ENCODE measurements at regions not wholly inside any gene's neighbourhood (a gene's known extent, or its start where the extent isn't known, plus 50 kb on each side); places are given as distances from the start of the nearest gene placed in this dataset.
"Not testable (repeated sequence)": the region's sequence is repeated elsewhere in the genome, so short reads cannot be mapped to it uniquely, and the experiment has no call there.

GRCh38 chr7:49611951-49612350, 161.5 kb upstream of the VWC2 start:
- Histone ChIP-seq H3K36me3 (ENCODE audit: control insufficient read depth, insufficient read depth, low read length) (no peaks in the 10 kb centered on the region), H3K27me3 (ENCODE audit: control insufficient read depth, insufficient read depth, low read length, poor library complexity, severe bottlenecking) (no peaks in the 10 kb centered on the region)
- WGBS, 2 experiments = 95 to 97% methylated on average over 5 of the region's 5 CpGs

GRCh38 chr7:49613759-49614158, 159.7 kb upstream of the VWC2 start:
- no peaks in the 10 kb centered on the region for H3K4me1 ChIP-seq (ENCODE audit: control insufficient read depth, insufficient read depth, low read length)
- no peak overlapping the region for H3K27ac ChIP-seq (ENCODE audit: insufficient read depth, low read depth, low read length, poor library complexity, severe bottlenecking)
- H3K36me3 ChIP-seq (ENCODE audit: control insufficient read depth, insufficient read depth, low read length) = no peaks in the 10 kb centered on the region
- WGBS, 2 experiments = 92 to 95% methylated on average over 1 of the region's 2 CpGs
- no peaks in the 10 kb centered on the region for H3K27me3 ChIP-seq (ENCODE audit: control insufficient read depth, insufficient read depth, low read length, poor library complexity, severe bottlenecking)
- no peaks in the 10 kb centered on the region for H3K9me3 ChIP-seq (ENCODE audit: control insufficient read depth, low read length)
- H3K4me3 ChIP-seq (ENCODE audit: insufficient read depth, low read depth, low read length) = no peak overlapping the region

More at GRCh38 chr7:49611951-49612350, 161.5 kb upstream of the VWC2 start:
- Histone ChIP-seq H3K4me1 (ENCODE audit: control insufficient read depth, insufficient read depth, low read length) (no peaks in the 10 kb centered on the region), H3K9me3 (ENCODE audit: control insufficient read depth, low read length) (no peaks in the 10 kb centered on the region), H3K4me3 (ENCODE audit: insufficient read depth, low read depth, low read length) (no peak overlapping the region), H3K27ac (ENCODE audit: insufficient read depth, low read depth, low read length, poor library complexity, severe bottlenecking) (no peak overlapping the region)

- not testable (repeated sequence) for H3K4me1 ChIP-seq (ENCODE audit: control insufficient read depth, insufficient read depth, low read length); H3K27ac ChIP-seq (ENCODE audit: insufficient read depth, low read depth, low read length, poor library complexity, severe bottlenecking); H3K36me3 ChIP-seq (ENCODE audit: control insufficient read depth, insufficient read depth, low read length); H3K4me3 ChIP-seq (ENCODE audit: insufficient read depth, low read depth, low read length); H3K9me3 ChIP-seq (ENCODE audit: control insufficient read depth, low read length); H3K27me3 ChIP-seq (ENCODE audit: control insufficient read depth, insufficient read depth, low read length, poor library complexity, severe bottlenecking)
- 94 to 96% methylated on average over 6 of the region's 6 CpGs for WGBS, 2 experiments
These were observed 158.5 kb upstream of the VWC2 start for GRCh38 chr7:49614974-49615373.

- H3K36me3 ChIP-seq (ENCODE audit: control insufficient read depth, insufficient read depth, low read length) = no peaks in the 10 kb centered on the region
- H3K4me1 ChIP-seq (ENCODE audit: control insufficient read depth, insufficient read depth, low read length) = no peaks in the 10 kb centered on the region
- no peaks in the 10 kb centered on the region for H3K27me3 ChIP-seq (ENCODE audit: control insufficient read depth, insufficient read depth, low read length, poor library complexity, severe bottlenecking)
- no peak overlapping the region for H3K4me3 ChIP-seq (ENCODE audit: insufficient read depth, low read depth, low read length)
- WGBS, 2 experiments = 84 to 95% methylated on average over 1 of the region's 1 CpG
- no peak overlapping the region for H3K27ac ChIP-seq (ENCODE audit: insufficient read depth, low read depth, low read length, poor library complexity, severe bottlenecking)
- no peaks in the 10 kb centered on the region for H3K9me3 ChIP-seq (ENCODE audit: control insufficient read depth, low read length)
These were observed 155.4 kb upstream of the VWC2 start for GRCh38 chr7:49618028-49618427.

GRCh38 chr7:49623943-49624342, 149.5 kb upstream of the VWC2 start:
- Histone ChIP-seq H3K9me3 (ENCODE audit: control insufficient read depth, low read length) (no peaks in the 10 kb centered on the region), H3K27me3 (ENCODE audit: control insufficient read depth, insufficient read depth, low read length, poor library complexity, severe bottlenecking) (no peaks in the 10 kb centered on the region), H3K4me3 (ENCODE audit: insufficient read depth, low read depth, low read length) (no peak overlapping the region), H3K36me3 (ENCODE audit: control insufficient read depth, insufficient read depth, low read length) (no peaks in the 10 kb centered on the region), H3K4me1 (ENCODE audit: control insufficient read depth, insufficient read depth, low read length) (no peaks in the 10 kb centered on the region), H3K27ac (ENCODE audit: insufficient read depth, low read depth, low read length, poor library complexity, severe bottlenecking) (no peak overlapping the region)
- WGBS, 2 experiments = 85 to 88% methylated on average over 3 of the region's 3 CpGs

- Histone ChIP-seq H3K4me3 (ENCODE audit: insufficient read depth, low read depth, low read length) (no peak overlapping the region), H3K27ac (ENCODE audit: insufficient read depth, low read depth, low read length, poor library complexity, severe bottlenecking) (no peak overlapping the region), H3K4me1 (ENCODE audit: control insufficient read depth, insufficient read depth, low read length) (no peaks in the 10 kb centered on the region), H3K9me3 (ENCODE audit: control insufficient read depth, low read length) (no peaks in the 10 kb centered on the region), H3K36me3 (ENCODE audit: control insufficient read depth, insufficient read depth, low read length) (no peaks in the 10 kb centered on the region), H3K27me3 (ENCODE audit: control insufficient read depth, insufficient read depth, low read length, poor library complexity, severe bottlenecking) (no peaks in the 10 kb centered on the region)
These were observed 148.8 kb upstream of the VWC2 start for GRCh38 chr7:49624611-49625010.

GRCh38 chr7:49630513-49630912, 142.9 kb upstream of the VWC2 start:
- WGBS, 2 experiments = 94 to 95% methylated on average over 7 of the region's 7 CpGs
- Histone ChIP-seq H3K9me3 (ENCODE audit: control insufficient read depth, low read length) (no peaks in the 10 kb centered on the region), H3K4me1 (ENCODE audit: control insufficient read depth, insufficient read depth, low read length) (no peaks in the 10 kb centered on the region), H3K4me3 (ENCODE audit: insufficient read depth, low read depth, low read length) (no peak overlapping the region), H3K36me3 (ENCODE audit: control insufficient read depth, insufficient read depth, low read length) (no peaks in the 10 kb centered on the region), H3K27me3 (ENCODE audit: control insufficient read depth, insufficient read depth, low read length, poor library complexity, severe bottlenecking) (no peaks in the 10 kb centered on the region), H3K27ac (ENCODE audit: insufficient read depth, low read depth, low read length, poor library complexity, severe bottlenecking) (no peak overlapping the region)

- H3K4me3 ChIP-seq (ENCODE audit: insufficient read depth, low read depth, low read length) = no peak overlapping the region
- H3K27me3 ChIP-seq (ENCODE audit: control insufficient read depth, insufficient read depth, low read length, poor library complexity, severe bottlenecking) = no peaks in the 10 kb centered on the region
- no peaks in the 10 kb centered on the region for H3K9me3 ChIP-seq (ENCODE audit: control insufficient read depth, low read length)
- H3K27ac ChIP-seq (ENCODE audit: insufficient read depth, low read depth, low read length, poor library complexity, severe bottlenecking) = no peak overlapping the region
- H3K4me1 ChIP-seq (ENCODE audit: control insufficient read depth, insufficient read depth, low read length) = no peaks in the 10 kb centered on the region
- H3K36me3 ChIP-seq (ENCODE audit: control insufficient read depth, insufficient read depth, low read length) = no peaks in the 10 kb centered on the region
These were observed 142.2 kb upstream of the VWC2 start for GRCh38 chr7:49631071-49631815.

- WGBS, 2 experiments = 91 to 94% methylated on average over 8 of the region's 8 CpGs
- Histone ChIP-seq H3K36me3 (ENCODE audit: control insufficient read depth, insufficient read depth, low read length) (no peaks in the 10 kb centered on the region), H3K4me1 (ENCODE audit: control insufficient read depth, insufficient read depth, low read length) (no peaks in the 10 kb centered on the region), H3K27me3 (ENCODE audit: control insufficient read depth, insufficient read depth, low read length, poor library complexity, severe bottlenecking) (no peaks in the 10 kb centered on the region), H3K4me3 (ENCODE audit: insufficient read depth, low read depth, low read length) (no peak overlapping the region), H3K27ac (ENCODE audit: insufficient read depth, low read depth, low read length, poor library complexity, severe bottlenecking) (no peak overlapping the region), H3K9me3 (ENCODE audit: control insufficient read depth, low read length) (no peaks in the 10 kb centered on the region)
These were observed 141.5 kb upstream of the VWC2 start for GRCh38 chr7:49631960-49632359.

- no peaks in the 10 kb centered on the region for H3K4me1 ChIP-seq (ENCODE audit: control insufficient read depth, insufficient read depth, low read length)
These were observed 137.6 kb upstream of the VWC2 start for GRCh38 chr7:49635800-49636199.

GRCh38 chr7:49636400-49636799, 137.0 kb upstream of the VWC2 start:
- H3K36me3 ChIP-seq (ENCODE audit: control insufficient read depth, insufficient read depth, low read length) = no peaks in the 10 kb centered on the region
- H3K9me3 ChIP-seq (ENCODE audit: control insufficient read depth, low read length) = no peaks in the 10 kb centered on the region
- H3K4me1 ChIP-seq (ENCODE audit: control insufficient read depth, insufficient read depth, low read length) = no peaks in the 10 kb centered on the region
- 87 to 97% methylated on average over 3 of the region's 3 CpGs for WGBS, 2 experiments
- H3K27ac ChIP-seq (ENCODE audit: insufficient read depth, low read depth, low read length, poor library complexity, severe bottlenecking) = no peak overlapping the region
- H3K27me3 ChIP-seq (ENCODE audit: control insufficient read depth, insufficient read depth, low read length, poor library complexity, severe bottlenecking) = no peaks in the 10 kb centered on the region
- no peak overlapping the region for H3K4me3 ChIP-seq (ENCODE audit: insufficient read depth, low read depth, low read length)

More at GRCh38 chr7:49635800-49636199, 137.6 kb upstream of the VWC2 start:
- no peaks in the 10 kb centered on the region for H3K9me3 ChIP-seq (ENCODE audit: control insufficient read depth, low read length)
- 90 to 100% methylated on average over 1 of the region's 1 CpG for WGBS, 2 experiments
- no peak overlapping the region for H3K4me3 ChIP-seq (ENCODE audit: insufficient read depth, low read depth, low read length)
- no peaks in the 10 kb centered on the region for H3K27me3 ChIP-seq (ENCODE audit: control insufficient read depth, insufficient read depth, low read length, poor library complexity, severe bottlenecking)
- H3K27ac ChIP-seq (ENCODE audit: insufficient read depth, low read depth, low read length, poor library complexity, severe bottlenecking) = no peak overlapping the region
- H3K36me3 ChIP-seq (ENCODE audit: control insufficient read depth, insufficient read depth, low read length) = no peaks in the 10 kb centered on the region
